ENCODE measurements at regions not wholly inside any gene's neighbourhood (a gene's known extent, or its start where the extent isn't known, plus 50 kb on each side); places are given as distances from the start of the nearest gene placed in this dataset.

DNA sequence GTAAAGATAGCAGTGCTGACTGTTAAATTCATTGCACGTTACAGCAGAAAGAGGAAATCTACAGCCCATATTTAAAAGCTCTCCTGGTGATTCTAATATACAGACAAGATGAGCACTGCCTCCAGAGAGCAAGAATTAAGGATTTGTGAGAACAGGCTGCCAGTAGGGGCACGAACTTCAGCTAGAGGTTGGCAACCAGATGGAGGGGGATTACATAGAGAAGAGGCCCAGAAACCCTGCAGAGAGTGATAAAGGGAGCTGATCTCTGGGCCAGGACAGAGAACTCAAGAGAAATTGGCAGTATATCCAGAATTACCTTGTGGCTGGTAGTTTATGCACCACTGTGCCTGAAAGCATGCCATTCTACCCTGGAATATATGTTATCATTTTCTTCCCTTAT is 144.8 kb downstream of the UFM1 start:
- Histone ChIP-seq H3K27me3 (replicated peaks in 1 of 7) (no peaks in the 10 kb centered on the region), H3K9me3 (peaks cover 0 to 11% (median 0%) of the 10 kb centered on the region in 8 donors), H3K27ac (no peak overlapping the region), H3K4me3 (no peak overlapping the region), H3K36me3 (no peaks in the 10 kb centered on the region), H3K4me1 (no peaks in the 10 kb centered on the region)
- TF ChIP-seq, protein P1, sequence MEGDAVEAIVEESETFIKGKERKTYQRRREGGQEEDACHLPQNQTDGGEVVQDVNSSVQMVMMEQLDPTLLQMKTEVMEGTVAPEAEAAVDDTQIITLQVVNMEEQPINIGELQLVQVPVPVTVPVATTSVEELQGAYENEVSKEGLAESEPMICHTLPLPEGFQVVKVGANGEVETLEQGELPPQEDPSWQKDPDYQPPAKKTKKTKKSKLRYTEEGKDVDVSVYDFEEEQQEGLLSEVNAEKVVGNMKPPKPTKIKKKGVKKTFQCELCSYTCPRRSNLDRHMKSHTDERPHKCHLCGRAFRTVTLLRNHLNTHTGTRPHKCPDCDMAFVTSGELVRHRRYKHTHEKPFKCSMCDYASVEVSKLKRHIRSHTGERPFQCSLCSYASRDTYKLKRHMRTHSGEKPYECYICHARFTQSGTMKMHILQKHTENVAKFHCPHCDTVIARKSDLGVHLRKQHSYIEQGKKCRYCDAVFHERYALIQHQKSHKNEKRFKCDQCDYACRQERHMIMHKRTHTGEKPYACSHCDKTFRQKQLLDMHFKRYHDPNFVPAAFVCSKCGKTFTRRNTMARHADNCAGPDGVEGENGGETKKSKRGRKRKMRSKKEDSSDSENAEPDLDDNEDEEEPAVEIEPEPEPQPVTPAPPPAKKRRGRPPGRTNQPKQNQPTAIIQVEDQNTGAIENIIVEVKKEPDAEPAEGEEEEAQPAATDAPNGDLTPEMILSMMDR (IDR thresholded peaks at IDR 0.05 in 8 of 11, conservative IDR thresholded peaks at IDR 0.05 in 3 of 11): no peak
- no peak for TF ChIP-seq POLR2A (IDR thresholded peaks at IDR 0.05)
- TF ChIP-seq POLR2AphosphoS5 (IDR thresholded peaks at IDR 0.05): no peak
- intact Hi-C loops (cut with DNase I; ENCODE audit: low total_unique reads): no loop called here
- DNase-seq: no peak
- 51 to 73% (median 56%) methylated on average over 2 of the region's 2 CpGs for WGBS, 5 donors

DNA sequence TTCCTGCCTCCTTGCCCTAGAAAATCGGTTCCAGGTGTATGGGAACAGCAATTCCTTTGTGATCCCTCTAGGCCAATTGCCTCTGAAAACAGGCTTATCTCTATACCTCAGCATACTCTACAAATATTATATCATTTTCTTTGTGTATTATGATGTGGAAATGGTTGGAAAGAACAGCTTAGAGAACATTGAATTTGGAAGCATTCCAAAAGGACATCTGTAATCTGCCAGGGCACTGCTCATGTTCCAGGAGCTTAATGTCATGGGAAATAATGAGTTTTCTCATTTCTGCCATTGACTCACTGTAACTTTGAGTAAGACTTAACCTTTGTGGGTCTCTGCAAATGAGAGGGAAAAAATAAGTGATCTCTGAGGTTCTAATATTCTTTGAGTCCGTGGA is 147.3 kb downstream of the UFM1 start:
- no peak for DNase-seq
- TF ChIP-seq, protein P1 (IDR thresholded peaks at IDR 0.05 in 8 of 11, conservative IDR thresholded peaks at IDR 0.05 in 3 of 11): no peak
- TF ChIP-seq POLR2AphosphoS5 (IDR thresholded peaks at IDR 0.05): no peak
- TF ChIP-seq POLR2A (IDR thresholded peaks at IDR 0.05): no peak
- Histone ChIP-seq H3K4me1 (no peaks in the 10 kb centered on the region), H3K4me3 (no peak overlapping the region), H3K27ac (no peak overlapping the region), H3K36me3 (no peaks in the 10 kb centered on the region), H3K9me3 (peaks cover 0 to 11% (median 0%) of the 10 kb centered on the region in 8 donors), H3K27me3 (replicated peaks in 1 of 7) (no peaks in the 10 kb centered on the region)
- 48 to 65% (median 63%) methylated on average over 2 of the region's 2 CpGs for WGBS, 5 donors
- intact Hi-C loops (cut with DNase I; ENCODE audit: low total_unique reads): no loop called here

DNA sequence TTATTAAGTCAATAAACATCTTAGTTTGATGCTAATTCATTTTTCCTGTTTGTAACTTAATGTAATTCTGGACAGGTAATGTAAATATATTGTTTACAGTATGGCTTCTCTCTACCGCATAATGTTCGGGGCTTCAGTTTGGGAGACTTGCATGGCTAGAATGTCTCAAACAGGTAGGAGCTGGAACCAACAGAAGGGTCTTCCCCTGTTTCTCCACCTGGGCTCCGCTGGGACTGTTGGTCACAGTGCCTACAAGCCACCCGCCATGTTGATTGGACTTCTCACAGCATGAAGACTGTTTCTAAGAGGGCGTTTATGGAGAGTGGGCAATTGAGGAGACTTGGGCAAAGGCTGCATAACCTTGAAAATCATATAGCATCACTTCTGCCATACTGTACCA is 148.6 kb downstream of the UFM1 start:
- intact Hi-C loops (cut with DNase I; ENCODE audit: low total_unique reads): no loop called here
- no peak for DNase-seq
- TF ChIP-seq, protein P1 (IDR thresholded peaks at IDR 0.05 in 8 of 11, conservative IDR thresholded peaks at IDR 0.05 in 3 of 11): no peak
- TF ChIP-seq POLR2AphosphoS5 (IDR thresholded peaks at IDR 0.05) (no peak), POLR2A (IDR thresholded peaks at IDR 0.05) (no peak)
- 87 to 95% (median 92%) methylated on average over 5 of the region's 5 CpGs for WGBS, 5 donors
- Histone ChIP-seq H3K27ac (no peak overlapping the region), H3K27me3 (replicated peaks in 1 of 7) (no peaks in the 10 kb centered on the region), H3K4me3 (no peak overlapping the region), H3K4me1 (no peaks in the 10 kb centered on the region), H3K9me3 (peaks cover 0 to 11% (median 0%) of the 10 kb centered on the region in 8 donors), H3K36me3 (no peaks in the 10 kb centered on the region)

DNA sequence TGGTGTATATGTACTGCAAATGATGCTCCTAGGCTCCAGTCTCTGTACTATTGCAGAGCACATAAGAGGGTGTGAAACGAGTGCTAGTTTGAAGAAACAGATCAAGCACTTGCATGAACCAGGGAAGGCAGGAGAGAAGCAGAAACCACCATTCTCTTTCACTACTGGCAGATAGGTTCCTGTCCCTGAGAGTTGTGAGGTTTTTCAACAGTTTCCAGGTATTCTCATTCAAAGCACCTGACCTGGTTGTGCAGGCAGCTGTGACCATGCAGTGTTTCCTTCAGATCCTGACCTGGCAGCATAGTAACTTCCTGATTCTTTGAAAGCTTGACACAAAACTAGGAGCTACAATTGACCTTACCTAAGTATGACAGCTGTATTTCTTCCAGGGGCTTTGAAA is 164.9 kb downstream of the UFM1 start:
- DNase-seq: no peak
- TF ChIP-seq POLR2A (IDR thresholded peaks at IDR 0.05) (no peak), POLR2AphosphoS5 (IDR thresholded peaks at IDR 0.05) (no peak)
- TF ChIP-seq, protein P1 (IDR thresholded peaks at IDR 0.05 in 8 of 11, conservative IDR thresholded peaks at IDR 0.05 in 3 of 11): no peak
- intact Hi-C loops (cut with DNase I; ENCODE audit: low total_unique reads): no loop called here
- H3K27me3 ChIP-seq (replicated peaks in 1 of 7): no peaks in the 10 kb centered on the region
- no peak overlapping the region for H3K27ac ChIP-seq
- WGBS, 5 donors: 54 to 79% (median 63%) methylated on average over 1 of the region's 1 CpG
- no peaks in the 10 kb centered on the region for H3K9me3 ChIP-seq
- no peaks in the 10 kb centered on the region for H3K4me1 ChIP-seq
- no peaks in the 10 kb centered on the region for H3K36me3 ChIP-seq
- H3K4me3 ChIP-seq: no peak overlapping the region
